SK-N-SH treated with all-trans-retinoic acid at 6 μM for 48 hours (cell line): ENCODE measurements at regions not wholly inside any gene's neighbourhood (a gene's known extent, or its start where the extent isn't known, plus 50 kb on each side); places are given as distances from the start of the nearest gene placed in this dataset.

Experiments used
- ATAC-seq: fragments of 200-7000 bp; cut with Tn5 transposase; 3 replicates; pipeline ENCODE4 v1.9.1; 2020; ENCODE audit warnings: mild to moderate bottlenecking, moderate library complexity
- ARNTL ChIP-seq: fragments of 450-650 bp; formaldehyde crosslinking; IDR thresholded peaks from 2 replicates; pipeline ENCODE4 v1.5.0; 2020; ENCODE audit warnings: low read depth, mild to moderate bottlenecking, moderate library complexity, borderline replicate concordance
- BACH2 ChIP-seq: fragments of 250-450 bp; sonication (Bioruptor Pico); IDR thresholded peaks from 2 replicates; pipeline ENCODE4 v1.9.0; 2021; ENCODE audit warnings: mild to moderate bottlenecking, borderline replicate concordance
- CREB5 ChIP-seq: fragments of 250-450 bp; sonication (Bioruptor Pico); IDR thresholded peaks from 2 replicates; pipeline ENCODE4 v1.5.1; 2020; ENCODE audit warnings: low read depth, mild to moderate bottlenecking, moderate library complexity
- CSDC2 ChIP-seq: fragments of 250-450 bp; sonication (Bioruptor Pico); IDR thresholded peaks from 2 replicates; pipeline ENCODE4 v1.5.0; 2020; ENCODE audit warnings: mild to moderate bottlenecking, moderate library complexity
- ESRRG ChIP-seq: fragments of 250-450 bp; sonication (Bioruptor Pico); IDR thresholded peaks from 2 replicates; pipeline ENCODE4 v1.6.1; 2021; ENCODE audit warnings: mild to moderate bottlenecking
- GLIS3 ChIP-seq: fragments of 250-450 bp; sonication (Bioruptor Pico); IDR thresholded peaks from 2 replicates; pipeline ENCODE4 v1.5.0; 2020; ENCODE audit warnings: mild to moderate bottlenecking, moderate library complexity
- ISL1 ChIP-seq: fragments of 250-450 bp; sonication (Bioruptor Pico); IDR thresholded peaks from 2 replicates; pipeline ENCODE4 v2.1.2; 2022; ENCODE audit warnings: mild to moderate bottlenecking, moderate library complexity
- OSR1 ChIP-seq: fragments of 250-450 bp; sonication (Bioruptor Pico); IDR thresholded peaks from 2 replicates; pipeline ENCODE4 v1.8.0; 2022; ENCODE audit warnings: moderate library complexity, mild to moderate bottlenecking, inconsistent platforms
- PATZ1 ChIP-seq: fragments of 250-450 bp; sonication (Bioruptor Pico); IDR thresholded peaks from 2 replicates; pipeline ENCODE4 v1.8.0; 2020; ENCODE audit warnings: mild to moderate bottlenecking, moderate library complexity, borderline replicate concordance
- POU6F1 ChIP-seq: fragments of 250-450 bp; sonication (Bioruptor Pico); IDR thresholded peaks from 2 replicates; pipeline ENCODE4 v1.8.0; 2021; ENCODE audit warnings: low read depth, mild to moderate bottlenecking, moderate library complexity, borderline replicate concordance
- SNAI2 ChIP-seq: fragments of 250-450 bp; sonication (Bioruptor Pico); IDR thresholded peaks from 2 replicates; pipeline ENCODE4 v1.5.0; 2020; ENCODE audit warnings: mild to moderate bottlenecking, moderate library complexity
- TCF4 ChIP-seq: fragments of 250-450 bp; sonication (Bioruptor Pico); IDR thresholded peaks from 2 replicates; pipeline ENCODE4 v1.8.0; 2021; ENCODE audit warnings: mild to moderate bottlenecking, moderate library complexity, borderline replicate concordance
- TOX ChIP-seq: fragments of 250-450 bp; sonication (Bioruptor Pico); IDR thresholded peaks from 2 replicates; pipeline ENCODE4 v1.8.0; 2021; ENCODE audit warnings: mild to moderate bottlenecking, moderate library complexity, borderline replicate concordance
- TSHZ2 ChIP-seq: fragments of 250-450 bp; sonication (Bioruptor Pico); IDR thresholded peaks from 2 replicates; pipeline ENCODE4 v1.5.0; 2020; ENCODE audit warnings: mild to moderate bottlenecking, moderate library complexity
- ZC3H10 ChIP-seq: fragments of 250-450 bp; sonication (Bioruptor Pico); IDR thresholded peaks from 2 replicates; pipeline ENCODE4 v1.5.1; 2021; ENCODE audit warnings: mild to moderate bottlenecking, moderate library complexity
- ZFP30 ChIP-seq: fragments of 450-650 bp; formaldehyde crosslinking; IDR thresholded peaks from 2 replicates; pipeline ENCODE4 v1.5.0; 2022; ENCODE audit warnings: mild to moderate bottlenecking, moderate library complexity
- ZNF565 ChIP-seq: fragments of 450-650 bp; formaldehyde crosslinking; conservative IDR thresholded peaks from 2 replicates; pipeline ENCODE4 v1.5.0; 2020; ENCODE audit warnings: low read depth, mild to moderate bottlenecking, moderate library complexity
- ZNF70 ChIP-seq: fragments of 450-650 bp; formaldehyde crosslinking; IDR thresholded peaks from 2 replicates; pipeline ENCODE4 v1.5.0; 2020; ENCODE audit warnings: mild to moderate bottlenecking, moderate library complexity
- ZNF8 ChIP-seq: fragments of 450-650 bp; formaldehyde crosslinking; IDR thresholded peaks from 2 replicates; pipeline ENCODE4 v1.5.0; 2020; ENCODE audit warnings: mild to moderate bottlenecking, moderate library complexity

GRCh38 chr1:106134561-106134960, 921.9 kb upstream of the PRMT6 start:
- no peak for ATAC-seq
- TF ChIP-seq ZC3H10 (CRISPR knock-in tag) (no peak), ARNTL (CRISPR knock-in tag) (no peak), OSR1 (CRISPR knock-in tag) (no peak), POU6F1 (CRISPR knock-in tag) (no peak), ESRRG (no peak), TCF4 (CRISPR knock-in tag) (no peak), ZFP30 (CRISPR knock-in tag) (no peak), ZNF8 (CRISPR knock-in tag) (no peak), ISL1 (CRISPR knock-in tag) (no peak), BACH2 (CRISPR knock-in tag) (no peak), CREB5 (CRISPR knock-in tag) (no peak), GLIS3 (CRISPR knock-in tag) (no peak), TOX (CRISPR knock-in tag) (no peak), ZNF565 (CRISPR knock-in tag) (no peak), TSHZ2 (CRISPR knock-in tag) (no peak)

- no peak for ATAC-seq
- TF ChIP-seq TCF4 (CRISPR knock-in tag) (no peak), ZNF8 (CRISPR knock-in tag) (no peak), ZFP30 (CRISPR knock-in tag) (no peak)
These were observed 883.4 kb upstream of the PRMT6 start for GRCh38 chr1:106173101-106173500.

- TF ChIP-seq ZNF70 (no peak), GLIS3 (CRISPR knock-in tag) (no peak), TCF4 (CRISPR knock-in tag) (no peak), TSHZ2 (CRISPR knock-in tag) (no peak), PATZ1 (no peak), ZNF8 (CRISPR knock-in tag) (no peak), ZFP30 (CRISPR knock-in tag) (no peak), CREB5 (CRISPR knock-in tag) (no peak), BACH2 (CRISPR knock-in tag) (no peak), ARNTL (CRISPR knock-in tag) (no peak), CSDC2 (CRISPR knock-in tag) (no peak), ESRRG (no peak), SNAI2 (no peak), ZNF565 (CRISPR knock-in tag) (no peak), ZC3H10 (CRISPR knock-in tag) (no peak)
These were observed 877.7 kb upstream of the PRMT6 start for GRCh38 chr1:106178791-106179190.

More at GRCh38 chr1:106178791-106179190, 877.7 kb upstream of the PRMT6 start:
- ATAC-seq, result no peak
